Ovary (tissue), 3 donors: ENCODE measurements at regions not wholly inside any gene's neighbourhood (a gene's known extent, or its start where the extent isn't known, plus 50 kb on each side); places are given as distances from the start of the nearest gene placed in this dataset.

Experiments used
- EP300 ChIP-seq: sonication (generic); formaldehyde crosslinking; IDR thresholded peaks from one replicate; pipeline ENCODE4 v1.6.1; 2017; ENCODE audit warnings: antibody characterized with exemption
- POLR2A ChIP-seq: fragments of 450-650 bp; IDR thresholded peaks from one replicate; pipeline ENCODE4 v1.6.1; 2017; ENCODE audit warnings: antibody characterized with exemption, mild to moderate bottlenecking, moderate library complexity
- TF ChIP-seq, protein P1 (sequence below), 3 donors: fragments of 450-650 bp in 2 of 3; fragments of 200-600 bp in 1 of 3; IDR thresholded peaks; one replicate each; pipeline versions ENCODE4 v1.5.1 to v1.8.0; 2016 to 2022; ENCODE audit warnings: antibody characterized with exemption in 3 of 3, mild to moderate bottlenecking in 1 of 3
- donor health status: DM: no; HTN: no; CAD: no.

DNA sequence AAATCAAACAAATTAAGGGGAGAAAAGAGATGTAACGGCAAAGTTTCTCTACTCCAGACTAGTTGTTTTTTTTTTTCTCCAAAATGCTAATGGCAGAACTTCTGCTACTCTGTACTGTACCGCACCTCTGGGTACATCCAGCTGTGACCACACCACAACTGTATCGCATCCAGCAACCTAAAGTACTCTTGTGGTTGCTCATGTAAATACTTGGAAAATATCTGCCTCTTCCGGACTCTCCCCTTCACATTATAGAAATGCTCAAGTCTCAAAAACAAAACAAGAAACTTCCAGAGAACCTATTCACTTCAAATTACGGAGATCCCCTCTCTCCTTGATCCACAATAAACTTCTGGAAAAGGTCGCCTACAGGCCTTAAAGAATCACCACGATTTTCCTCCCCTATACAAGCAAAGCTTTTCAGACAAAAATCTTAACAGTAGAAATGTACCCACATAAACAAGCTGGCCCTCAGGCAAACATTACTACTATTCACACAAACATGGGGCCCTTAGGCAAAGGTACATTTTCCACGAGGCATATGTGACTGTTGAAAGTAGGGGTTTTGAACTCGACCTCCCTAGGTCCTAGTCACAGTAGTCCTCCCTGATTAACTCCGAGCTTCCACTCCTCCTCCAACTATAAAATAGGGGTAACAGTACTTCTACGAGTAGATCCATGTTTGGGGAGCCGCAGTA is 222.9 kb upstream of the MKLN1 start:
- TF ChIP-seq, protein P1, sequence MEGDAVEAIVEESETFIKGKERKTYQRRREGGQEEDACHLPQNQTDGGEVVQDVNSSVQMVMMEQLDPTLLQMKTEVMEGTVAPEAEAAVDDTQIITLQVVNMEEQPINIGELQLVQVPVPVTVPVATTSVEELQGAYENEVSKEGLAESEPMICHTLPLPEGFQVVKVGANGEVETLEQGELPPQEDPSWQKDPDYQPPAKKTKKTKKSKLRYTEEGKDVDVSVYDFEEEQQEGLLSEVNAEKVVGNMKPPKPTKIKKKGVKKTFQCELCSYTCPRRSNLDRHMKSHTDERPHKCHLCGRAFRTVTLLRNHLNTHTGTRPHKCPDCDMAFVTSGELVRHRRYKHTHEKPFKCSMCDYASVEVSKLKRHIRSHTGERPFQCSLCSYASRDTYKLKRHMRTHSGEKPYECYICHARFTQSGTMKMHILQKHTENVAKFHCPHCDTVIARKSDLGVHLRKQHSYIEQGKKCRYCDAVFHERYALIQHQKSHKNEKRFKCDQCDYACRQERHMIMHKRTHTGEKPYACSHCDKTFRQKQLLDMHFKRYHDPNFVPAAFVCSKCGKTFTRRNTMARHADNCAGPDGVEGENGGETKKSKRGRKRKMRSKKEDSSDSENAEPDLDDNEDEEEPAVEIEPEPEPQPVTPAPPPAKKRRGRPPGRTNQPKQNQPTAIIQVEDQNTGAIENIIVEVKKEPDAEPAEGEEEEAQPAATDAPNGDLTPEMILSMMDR (IDR thresholded peaks at IDR 0.05) = no peak
- TF ChIP-seq POLR2A = no peak
- TF ChIP-seq EP300 = no peak
